ENCODE measurements at regions not wholly inside any gene's neighbourhood (a gene's known extent, or its start where the extent isn't known, plus 50 kb on each side); places are given as distances from the start of the nearest gene placed in this dataset.

DNA sequence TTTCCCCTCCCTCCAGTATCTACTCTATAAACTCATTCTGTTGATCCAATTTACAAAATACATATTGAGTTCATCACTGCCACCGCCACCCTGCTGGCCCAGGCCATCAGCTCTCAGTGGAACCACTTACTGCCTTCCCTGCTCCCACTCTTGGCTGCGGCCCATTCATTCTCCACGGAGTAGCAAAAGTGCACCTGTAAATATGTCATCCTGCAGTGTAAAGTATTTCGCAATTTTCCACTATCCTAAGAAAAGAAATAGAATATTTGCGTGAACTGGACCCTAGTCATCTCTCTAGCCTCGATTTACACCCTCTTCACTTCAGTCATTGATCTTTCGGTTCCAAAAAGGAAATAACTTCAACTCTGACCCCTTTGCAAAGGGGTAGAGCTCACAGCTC, 258.3 kb upstream of the TFAP2D start:
- TF ChIP-seq CTCF (IDR thresholded peaks at IDR 0.05 in 4 of 5, conservative IDR thresholded peaks at IDR 0.05 in 1 of 5): no peak
- no peak for TF ChIP-seq POLR2A (IDR thresholded peaks at IDR 0.05)
